ENCODE measurements at regions not wholly inside any gene's neighbourhood (a gene's known extent, or its start where the extent isn't known, plus 50 kb on each side); places are given as distances from the start of the nearest gene placed in this dataset.

- WGBS, 2 experiments (ENCODE audit: extremely low coverage in 2 of 2, insufficient read length in 1 of 2), result no CpG with 5 or more reads among the region's 1 CpG
- ChIA-PET POLR2A (ENCODE audit: unreplicated experiment) (no interaction called here), CTCF (no interaction called here)
- no peak overlapping the region for H2BK5ac ChIP-seq (ENCODE audit: low read depth, low read length, poor library complexity, severe bottlenecking)
- dilution Hi-C loops (cut with HindIII; ENCODE audit: low sequenced_read_pairs, unreplicated experiment), result no loop called here
- H3K4me2 ChIP-seq (ENCODE audit: low read depth, low read length), result no peak overlapping the region
- no peak overlapping the region for H4K5ac ChIP-seq (ENCODE audit: low read depth, low read length)
- H3K36me3 ChIP-seq (ENCODE audit: control insufficient read depth, insufficient read depth, low read length), result no peaks in the 10 kb centered on the region
- no peak for TF ChIP-seq BHLHE40 (IDR thresholded peaks at IDR 0.05; ENCODE audit: low read depth, low read length)
- H2AK9ac ChIP-seq (replicated peaks; ENCODE audit: low read depth, low read length, poor library complexity), result no peak overlapping the region
- H2BK15ac ChIP-seq (ENCODE audit: low read depth, low read length), result no peak overlapping the region
- H4K8ac ChIP-seq (ENCODE audit: low read depth in 2 of 2, low read length in 2 of 2), result no peak overlapping the region
- H4K91ac ChIP-seq (ENCODE audit: insufficient read depth, low read depth, low read length), result no peak overlapping the region
- no peaks in the 10 kb centered on the region for H3K4me1 ChIP-seq (ENCODE audit: control insufficient read depth, insufficient read depth, low read length)
- no peaks in the 10 kb centered on the region for H4K20me1 ChIP-seq (ENCODE audit: insufficient read depth, low read length)
- H3K27ac ChIP-seq (ENCODE audit: insufficient read depth, low read length), result no peak overlapping the region
- H3K23ac ChIP-seq (ENCODE audit: low read depth, low read length), result no peak overlapping the region
- no peak for ATAC-seq (ENCODE audit: low read depth)
- no peak overlapping the region for H2AK5ac ChIP-seq (ENCODE audit: low read depth, low read length)
- no peak overlapping the region for H2AFZ ChIP-seq (replicated peaks; ENCODE audit: low read length, poor library complexity)
- H3K27me3 ChIP-seq (ENCODE audit: control insufficient read depth, insufficient read depth, low read length), result no peaks in the 10 kb centered on the region
- H3K9me3 ChIP-seq (ENCODE audit: control insufficient read depth, insufficient read depth, low read length), result peaks cover 9% of the 10 kb centered on the region
- no peak overlapping the region for H3K56ac ChIP-seq (ENCODE audit: extremely low read depth, insufficient read depth, low read length)
- in situ Hi-C loops (cut with MboI; ENCODE audit: low sequenced_read_pairs), result no loop called here
- H3K4ac ChIP-seq (ENCODE audit: low read depth, low read length), result no peak overlapping the region
- H3K79me1 ChIP-seq (ENCODE audit: low read depth in 1 of 2, low read length in 2 of 2), result no peaks in the 10 kb centered on the region
- no TSS peak for BruUV-seq (replicated peaks)
- no peak overlapping the region for H2BK120ac ChIP-seq (ENCODE audit: low read depth, low read length)
- no peaks in the 10 kb centered on the region for H3K9me1 ChIP-seq (ENCODE audit: insufficient read depth, low read length)
- H3K9ac ChIP-seq (ENCODE audit: low read depth, low read length), result no peak overlapping the region
- H3K4me3 ChIP-seq (ENCODE audit: insufficient read depth, low read depth, low read length), result no peak overlapping the region
- H3K18ac ChIP-seq (ENCODE audit: low read depth, low read length), result no peak overlapping the region
- no peak for DNase-seq
- intact Hi-C loops (cut with micrococcal nuclease), result no loop called here
- H2BK20ac ChIP-seq (ENCODE audit: low read depth, low read length), result no peak overlapping the region
- H3K14ac ChIP-seq (replicated peaks; ENCODE audit: low read depth, low read length), result no peak overlapping the region
These were observed 1213.7 kb upstream of the AUTS2 start for GRCh38 chr7:68384581-68384980.

Data from IMR-90 (cell line).